H9 (cell line): ENCODE measurements at regions not wholly inside any gene's neighbourhood (a gene's known extent, or its start where the extent isn't known, plus 50 kb on each side); places are given as distances from the start of the nearest gene placed in this dataset.

Source experiments
- DNase-seq: peaks from one replicate; pipeline ENCODE4 v3.0.0-alpha.2; 2017
- H2AFZ ChIP-seq: one replicate; pipeline ENCODE4 v1.6.1; 2013; ENCODE audit warnings: mild to moderate bottlenecking, low read length, control low read depth, moderate library complexity
- H2AK5ac ChIP-seq: 2 replicates; pipeline ENCODE4 v1.6.1; 2013; ENCODE audit warnings: low read length, control low read depth, mixed read lengths; ENCODE audit not compliant: insufficient read length
- H2BK120ac ChIP-seq: one replicate; pipeline ENCODE4 v1.6.1; 2013; ENCODE audit warnings: low read depth, mild to moderate bottlenecking, low read length, control low read depth, inconsistent platforms; ENCODE audit not compliant: poor library complexity, severe bottlenecking
- H2BK12ac ChIP-seq: 2 replicates; pipeline ENCODE4 v1.6.1; 2013; ENCODE audit warnings: low read length, control low read depth, mixed read lengths, low read depth; ENCODE audit not compliant: insufficient read length
- H2BK15ac ChIP-seq: 2 replicates; pipeline ENCODE4 v1.6.1; 2013; ENCODE audit warnings: low read depth, low read length, control low read depth
- H2BK20ac ChIP-seq: one replicate; pipeline ENCODE4 v1.6.1; 2013; ENCODE audit warnings: low read depth, mild to moderate bottlenecking, low read length, control low read depth, inconsistent platforms; ENCODE audit not compliant: poor library complexity, severe bottlenecking
- H2BK5ac ChIP-seq: 2 replicates; pipeline ENCODE4 v1.6.1; 2013; ENCODE audit warnings: low read length, control low read depth, mixed read lengths; ENCODE audit not compliant: insufficient read length
- H3K14ac ChIP-seq: 2 replicates; pipeline ENCODE4 v1.6.1; 2013; ENCODE audit warnings: low read length, control low read depth; ENCODE audit not compliant: insufficient read depth
- H3K18ac ChIP-seq: 2 replicates; pipeline ENCODE4 v1.6.1; 2013; ENCODE audit warnings: low read depth, mild to moderate bottlenecking, mixed read lengths, low read length, control low read depth; ENCODE audit not compliant: insufficient read length
- H3K23ac ChIP-seq: 2 replicates; pipeline ENCODE4 v1.6.1; 2013; ENCODE audit warnings: low read length, control low read depth, mixed read lengths, low read depth; ENCODE audit not compliant: insufficient read length
- H3K23me2 ChIP-seq: 2 replicates; pipeline ENCODE4 v1.6.1; 2013; ENCODE audit warnings: low read depth, mild to moderate bottlenecking, mixed read lengths, low read length, control low read depth; ENCODE audit not compliant: insufficient read length, poor library complexity, severe bottlenecking
- H3K27ac ChIP-seq: 2 replicates; pipeline ENCODE4 v1.5.1; 2013; ENCODE audit warnings: low read length, control low read depth, mixed read lengths, low read depth; ENCODE audit not compliant: insufficient read length
- H3K27me3 ChIP-seq: 2 replicates; pipeline ENCODE4 v1.6.1; 2013; ENCODE audit warnings: low read length, control low read depth, inconsistent platforms; ENCODE audit not compliant: insufficient read depth
- H3K4ac ChIP-seq: 2 replicates; pipeline ENCODE4 v1.6.1; 2013; ENCODE audit warnings: low read depth, mild to moderate bottlenecking, control low read depth, inconsistent platforms, low read length, moderate library complexity
- H3K4me1 ChIP-seq: 2 replicates; pipeline ENCODE4 v1.6.1; 2013; ENCODE audit warnings: low read length, control low read depth, inconsistent platforms; ENCODE audit not compliant: insufficient read depth
- H3K4me2 ChIP-seq: 2 replicates; pipeline ENCODE4 v1.6.1; 2013; ENCODE audit warnings: low read length, control low read depth, mixed read lengths; ENCODE audit not compliant: insufficient read length, insufficient read depth
- H3K56ac ChIP-seq: 2 replicates; pipeline ENCODE4 v1.6.1; 2013; ENCODE audit warnings: low read depth, mild to moderate bottlenecking, mixed read lengths, low read length, control low read depth; ENCODE audit not compliant: insufficient read length
- H3K79me1 ChIP-seq: 2 replicates; pipeline ENCODE4 v1.6.1; 2013; ENCODE audit warnings: low read depth, mild to moderate bottlenecking, moderate library complexity, low read length, control low read depth, inconsistent platforms; ENCODE audit not compliant: insufficient read depth, poor library complexity, severe bottlenecking
- H3K79me2 ChIP-seq: 2 replicates; pipeline ENCODE4 v1.6.1; 2013; ENCODE audit warnings: low read length, control low read depth, inconsistent platforms; ENCODE audit not compliant: insufficient read depth
- H3K9ac ChIP-seq: 2 replicates; pipeline ENCODE4 v1.6.1; 2013; ENCODE audit warnings: low read length, control low read depth, mixed read lengths; ENCODE audit not compliant: insufficient read length; ENCODE audit errors: extremely low read depth
- H3K9me3 ChIP-seq: one replicate; pipeline ENCODE4 v1.6.1; 2013; ENCODE audit warnings: low read depth, low read length, inconsistent platforms; ENCODE audit not compliant: control insufficient read depth
- H3T11ph ChIP-seq: one replicate; pipeline ENCODE4 v1.6.1; 2013; ENCODE audit warnings: mild to moderate bottlenecking, low read length, control low read depth, inconsistent platforms
- H4K20me1 ChIP-seq: one replicate; pipeline ENCODE4 v1.6.1; 2013; ENCODE audit not compliant: control insufficient read depth, insufficient read length, insufficient read depth
- H4K5ac ChIP-seq: 2 replicates; pipeline ENCODE4 v1.6.1; 2013; ENCODE audit warnings: low read depth, mild to moderate bottlenecking, mixed read lengths, low read length, control low read depth; ENCODE audit not compliant: insufficient read length
- H4K8ac ChIP-seq: replicated peaks from 2 replicates; pipeline ENCODE4 v1.6.1; 2013; ENCODE audit warnings: low read length, control low read depth, mixed read lengths, low read depth; ENCODE audit not compliant: insufficient read length
- H4K91ac ChIP-seq: 2 replicates; pipeline ENCODE4 v1.6.1; 2013; ENCODE audit warnings: low read depth, mild to moderate bottlenecking, moderate library complexity, mixed read lengths, low read length, control low read depth; ENCODE audit not compliant: insufficient read length
- H3K27ac Mint-ChIP-seq, 3 experiments: 2 replicates in 2 of 3; 3 replicates in 1 of 3; pipeline ENCODE4 v1.8.0; 2020 to 2021; ENCODE audit warnings: mixed read lengths in 3 of 3, mild to moderate bottlenecking in 1 of 3, moderate library complexity in 1 of 3
- H3K27me3 Mint-ChIP-seq: 2 replicates; pipeline ENCODE4 v1.8.0; 2021; ENCODE audit warnings: low read depth, mild to moderate bottlenecking, moderate library complexity, mixed read lengths
- H3K36me3 Mint-ChIP-seq, 3 experiments: 2 replicates in 2 of 3; 3 replicates in 1 of 3; pipeline ENCODE4 v1.8.0; 2020 to 2021; ENCODE audit warnings: low read depth in 3 of 3, mixed read lengths in 3 of 3; ENCODE audit not compliant: insufficient read depth in 1 of 3
- H3K4me1 Mint-ChIP-seq, 2 experiments: 2 replicates each; pipeline ENCODE4 v1.8.0; 2020; ENCODE audit warnings: mixed read lengths in 2 of 2
- H3K4me3 Mint-ChIP-seq, 2 experiments: 2 replicates in 1 of 2; 3 replicates in 1 of 2; pipeline ENCODE4 v1.8.0; 2020 to 2021; ENCODE audit warnings: mild to moderate bottlenecking in 2 of 2, mixed read lengths in 2 of 2, moderate library complexity in 1 of 2
- H3K9me3 Mint-ChIP-seq, 2 experiments: 2 replicates in 1 of 2; 3 replicates in 1 of 2; pipeline ENCODE4 v1.8.0; 2020; ENCODE audit warnings: mild to moderate bottlenecking in 2 of 2, mixed read lengths in 2 of 2, moderate library complexity in 1 of 2
- WGBS: extraction: QIAGEN DNeasy Blood & Tissue Kit; methylation state at CpG from one replicate; pipeline ENCODE4 v1.1.7; 2013; ENCODE audit warnings: missing lambda C conversion rate, low lambda C conversion rate, mixed read lengths; ENCODE audit not compliant: insufficient read length; ENCODE audit errors: extremely low coverage; 5-methylcytosine and 5-hydroxymethylcytosine counted together
- TF ChIP-seq, protein P1 (sequence below): fragments of 200-600 bp; sonication (generic); conservative IDR thresholded peaks from 3 replicates; pipeline ENCODE4 v1.8.0; 2021; ENCODE audit warnings: antibody characterized with exemption, mild to moderate bottlenecking

DNA sequence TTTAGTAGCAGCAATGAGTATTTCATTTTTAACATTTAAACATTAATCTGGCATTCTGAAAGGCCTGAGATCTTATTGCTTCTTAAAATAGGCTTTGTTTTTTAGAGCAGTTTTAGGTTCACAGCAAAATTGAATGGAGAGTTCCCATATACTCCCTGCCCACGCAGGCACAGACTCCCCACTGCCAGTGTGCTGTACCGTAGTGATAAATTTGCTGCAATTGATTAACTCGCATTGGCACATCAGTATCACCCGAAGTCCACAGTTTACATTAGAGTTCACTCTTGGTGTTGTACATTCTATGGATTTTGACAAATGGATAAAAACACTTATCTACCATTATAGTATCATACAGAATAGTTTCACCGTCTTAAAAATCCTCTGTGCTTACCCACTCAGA, 71.8 kb upstream of the ERRFI1 start:
- TF ChIP-seq, protein P1, sequence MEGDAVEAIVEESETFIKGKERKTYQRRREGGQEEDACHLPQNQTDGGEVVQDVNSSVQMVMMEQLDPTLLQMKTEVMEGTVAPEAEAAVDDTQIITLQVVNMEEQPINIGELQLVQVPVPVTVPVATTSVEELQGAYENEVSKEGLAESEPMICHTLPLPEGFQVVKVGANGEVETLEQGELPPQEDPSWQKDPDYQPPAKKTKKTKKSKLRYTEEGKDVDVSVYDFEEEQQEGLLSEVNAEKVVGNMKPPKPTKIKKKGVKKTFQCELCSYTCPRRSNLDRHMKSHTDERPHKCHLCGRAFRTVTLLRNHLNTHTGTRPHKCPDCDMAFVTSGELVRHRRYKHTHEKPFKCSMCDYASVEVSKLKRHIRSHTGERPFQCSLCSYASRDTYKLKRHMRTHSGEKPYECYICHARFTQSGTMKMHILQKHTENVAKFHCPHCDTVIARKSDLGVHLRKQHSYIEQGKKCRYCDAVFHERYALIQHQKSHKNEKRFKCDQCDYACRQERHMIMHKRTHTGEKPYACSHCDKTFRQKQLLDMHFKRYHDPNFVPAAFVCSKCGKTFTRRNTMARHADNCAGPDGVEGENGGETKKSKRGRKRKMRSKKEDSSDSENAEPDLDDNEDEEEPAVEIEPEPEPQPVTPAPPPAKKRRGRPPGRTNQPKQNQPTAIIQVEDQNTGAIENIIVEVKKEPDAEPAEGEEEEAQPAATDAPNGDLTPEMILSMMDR = no peak
- Histone ChIP-seq H4K20me1 (no peaks in the 10 kb centered on the region), H3K56ac (no peak overlapping the region), H3K4ac (no peak overlapping the region), H2BK20ac (no peak overlapping the region), H2AFZ (no peak overlapping the region), H3K4me1 (no peaks in the 10 kb centered on the region), H3K23me2 (no peaks in the 10 kb centered on the region), H3K23ac (no peak overlapping the region), H3K9ac (no peak overlapping the region), H3K79me2 (no peaks in the 10 kb centered on the region), H4K5ac (no peak overlapping the region), H2BK12ac (no peak overlapping the region), H2BK120ac (no peak overlapping the region), H3K4me2 (no peak overlapping the region), H3K18ac (no peak overlapping the region), H3K27me3 (no peaks in the 10 kb centered on the region), H3K27ac (no peak overlapping the region), H3T11ph (no peak overlapping the region), H2BK5ac (no peak overlapping the region), H3K14ac (no peak overlapping the region), H4K8ac (no peak overlapping the region), H3K79me1 (no peaks in the 10 kb centered on the region), H2BK15ac (no peak overlapping the region), H2AK5ac (no peak overlapping the region), H3K9me3 (no peaks in the 10 kb centered on the region), H4K91ac (no peak overlapping the region)
- no peak overlapping the region for H3K27ac Mint-ChIP-seq
- H3K27me3 Mint-ChIP-seq = no peaks in the 10 kb centered on the region
- no peaks in the 10 kb centered on the region for H3K9me3 Mint-ChIP-seq
- no peak overlapping the region for H3K4me3 Mint-ChIP-seq
- DNase-seq = no peak
- WGBS = no CpG with 5 or more reads among the region's 5 CpGs
- no peaks in the 10 kb centered on the region for H3K4me1 Mint-ChIP-seq
- no peaks in the 10 kb centered on the region for H3K36me3 Mint-ChIP-seq
